ENCODE measurements at regions not wholly inside any gene's neighbourhood (a gene's known extent, or its start where the extent isn't known, plus 50 kb on each side); places are given as distances from the start of the nearest gene placed in this dataset.

DNA sequence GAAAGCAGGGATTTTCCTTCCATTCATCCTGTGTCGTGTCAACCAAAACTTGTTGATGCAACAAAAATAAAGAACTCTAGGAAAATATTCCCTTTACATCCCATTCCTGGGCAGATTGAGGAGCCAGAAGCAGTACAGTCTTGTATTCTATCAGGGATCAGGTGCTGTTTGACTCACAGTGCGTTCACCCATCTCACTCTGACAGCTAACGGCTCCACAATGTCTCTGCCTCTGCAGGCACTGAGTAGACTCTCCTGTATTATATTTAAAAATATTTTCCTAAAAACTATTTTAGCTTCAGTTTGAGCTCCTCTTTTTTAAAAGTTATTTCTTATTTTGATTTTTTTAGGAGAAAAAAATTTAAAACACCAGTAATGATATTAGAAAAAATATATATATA lies 600.6 kb upstream of the SALL3 start:
- no peak for DNase-seq (ENCODE audit: low read depth in 4 of 4, low spot score in 3 of 4)

DNA sequence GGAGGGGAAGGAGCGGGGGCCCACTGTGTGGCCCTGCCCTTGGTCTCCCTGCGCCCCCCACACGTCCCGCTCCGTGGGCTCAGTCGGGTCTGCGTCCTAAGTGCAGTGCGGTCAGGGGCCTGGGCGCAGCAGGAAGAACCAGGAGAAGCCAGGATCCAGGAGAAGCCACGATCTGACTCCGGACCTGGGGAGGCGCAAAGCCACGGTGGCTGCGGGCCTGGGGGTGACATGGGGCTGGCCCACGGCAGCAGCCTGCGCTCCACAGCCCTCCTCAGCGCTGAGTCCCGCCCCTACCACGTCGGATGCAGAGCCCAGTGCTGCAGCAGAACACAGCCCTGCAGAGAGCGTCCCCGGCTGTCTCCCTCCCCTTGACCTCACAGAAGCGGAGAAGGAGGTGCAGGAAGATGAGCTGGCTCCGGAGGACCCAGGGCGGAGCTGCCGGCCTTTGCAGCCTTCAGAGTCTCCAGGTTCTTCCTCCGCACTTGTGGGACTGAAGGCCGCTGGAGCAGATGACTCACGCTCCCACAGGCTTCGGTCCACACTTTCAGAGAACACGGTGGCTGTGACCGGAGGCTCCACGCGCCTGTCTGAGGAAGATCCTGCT lies 589.2 kb upstream of the SALL3 start:
- DNase-seq (ENCODE audit: low read depth in 4 of 4, low spot score in 3 of 4): no peak

DNA sequence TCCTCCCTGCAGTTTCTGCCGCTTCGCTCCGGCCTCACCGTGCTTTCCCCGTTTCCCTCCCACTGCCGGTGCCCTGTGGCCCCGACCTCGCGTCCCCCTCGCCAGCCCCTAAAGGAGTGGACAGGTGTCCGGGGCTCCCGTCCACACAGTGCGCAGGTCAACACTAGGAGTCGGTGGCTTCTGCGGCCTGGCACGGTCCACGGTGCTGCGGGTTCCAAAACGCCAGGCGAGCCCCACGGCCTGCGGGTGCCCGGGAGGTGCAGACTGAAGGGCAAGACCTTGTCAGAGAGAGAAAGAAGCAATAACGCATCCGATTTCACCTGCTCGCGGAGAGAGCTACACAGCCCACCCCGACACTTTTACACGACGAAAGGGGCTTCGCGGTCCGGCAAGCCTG lies 588.7 kb upstream of the SALL3 start:
- DNase-seq (ENCODE audit: low read depth in 4 of 4, low spot score in 3 of 4): no peak

DNA sequence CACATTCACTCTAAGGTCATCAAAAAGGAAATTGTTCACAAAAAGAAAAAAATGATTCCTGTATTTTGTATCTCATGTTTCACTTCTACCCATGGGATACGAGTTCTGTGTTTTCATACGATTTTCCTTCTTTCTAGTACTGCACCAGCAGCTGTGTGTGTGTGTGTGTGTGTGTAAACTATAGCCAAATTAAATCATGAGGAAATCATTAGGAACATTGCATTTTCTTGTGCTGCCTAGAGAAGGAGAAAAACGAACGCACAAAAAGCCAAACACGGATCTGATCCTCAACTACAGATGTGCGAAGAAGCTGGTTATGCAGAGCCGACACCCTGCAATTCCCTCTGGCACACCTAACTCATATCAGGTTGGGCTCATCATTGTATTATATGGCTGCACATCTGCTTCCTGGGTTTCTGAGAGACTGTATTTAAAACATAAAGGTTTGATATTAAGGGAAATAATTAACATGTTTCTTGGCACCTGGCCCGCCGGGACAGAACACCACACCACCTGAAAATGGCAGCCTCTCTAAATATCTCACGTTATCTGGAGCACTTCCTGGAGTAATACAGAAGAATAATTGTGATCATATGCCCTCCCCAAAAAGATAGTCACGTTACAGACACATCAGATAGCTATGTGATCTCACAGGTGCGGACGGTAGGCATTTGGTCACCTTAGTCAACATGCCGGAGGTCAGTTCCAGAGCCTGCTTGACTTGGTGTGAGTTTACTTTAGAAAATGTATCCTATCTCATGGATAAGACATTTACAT lies 586.3 kb upstream of the SALL3 start:
- no peak for DNase-seq (ENCODE audit: low read depth in 4 of 4, low spot score in 3 of 4)

DNA sequence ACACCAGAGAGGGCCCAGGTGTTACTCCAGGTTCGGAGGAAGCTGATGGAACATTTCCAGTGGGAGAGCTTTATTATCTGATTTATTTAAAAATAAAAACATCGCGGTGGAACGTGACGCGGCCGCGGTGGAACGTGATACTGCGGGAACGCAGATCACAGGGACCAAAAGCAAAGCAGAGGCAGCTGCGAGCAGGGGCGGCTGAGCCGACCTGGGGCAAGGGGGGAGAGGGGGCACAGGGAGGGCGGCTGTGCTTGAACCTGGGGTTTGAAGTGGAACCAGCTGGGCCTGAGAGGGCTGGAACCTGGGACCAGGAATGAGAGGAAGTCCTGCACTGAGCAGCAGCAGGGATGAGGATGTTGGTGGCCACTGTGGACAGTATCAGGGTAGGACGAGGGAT lies 583.5 kb upstream of the SALL3 start:
- no peak for DNase-seq (ENCODE audit: low read depth in 4 of 4, low spot score in 3 of 4)

DNA sequence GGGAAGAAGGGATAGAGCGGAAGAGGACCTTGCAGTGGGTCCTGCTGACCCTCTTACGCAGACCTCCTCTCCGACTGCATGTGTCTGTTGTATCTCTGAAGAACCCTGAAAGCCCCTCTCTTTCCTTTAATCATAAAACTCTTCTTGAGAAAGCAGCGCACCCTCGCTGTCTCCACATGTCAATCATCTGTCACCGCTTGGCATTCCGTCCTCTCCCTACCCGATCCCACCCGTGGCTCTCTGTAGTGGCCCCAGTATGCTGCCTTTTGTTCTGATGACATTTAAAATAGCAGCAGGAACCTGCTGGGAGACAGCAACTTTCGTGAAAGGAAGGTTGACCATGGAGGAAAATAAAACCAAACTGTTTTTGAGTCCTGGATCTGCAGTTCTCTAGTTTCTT lies 582.9 kb upstream of the SALL3 start:
- DNase-seq (ENCODE audit: low read depth in 4 of 4, low spot score in 3 of 4): no peak

DNA sequence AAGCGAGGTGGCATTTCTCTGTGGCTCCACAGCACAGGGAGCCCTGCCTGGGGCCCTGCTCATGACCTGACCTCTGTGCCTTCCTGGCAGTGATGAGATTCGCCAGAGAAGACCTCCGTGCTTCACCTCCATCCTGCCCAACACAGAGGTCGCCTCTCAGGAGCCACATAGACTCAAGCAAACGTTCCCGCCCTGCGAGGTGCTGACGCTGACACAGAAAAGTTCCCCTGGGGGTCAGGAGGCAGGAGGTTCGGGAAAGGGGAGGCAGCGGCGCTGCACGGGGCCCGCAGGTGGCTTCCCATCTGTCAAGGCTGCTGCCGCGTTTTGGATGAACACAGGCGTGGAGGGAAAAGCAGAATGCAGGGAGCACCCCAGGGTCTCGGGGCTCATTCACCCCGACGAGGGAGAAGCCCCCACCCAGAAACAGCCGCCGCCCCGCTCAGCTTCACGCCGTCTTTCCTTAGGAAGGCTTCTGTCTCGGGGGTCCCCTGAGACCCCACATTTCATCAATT lies 579.6 kb upstream of the SALL3 start:
- DNase-seq (ENCODE audit: low read depth in 4 of 4, low spot score in 3 of 4): no peak

DNA sequence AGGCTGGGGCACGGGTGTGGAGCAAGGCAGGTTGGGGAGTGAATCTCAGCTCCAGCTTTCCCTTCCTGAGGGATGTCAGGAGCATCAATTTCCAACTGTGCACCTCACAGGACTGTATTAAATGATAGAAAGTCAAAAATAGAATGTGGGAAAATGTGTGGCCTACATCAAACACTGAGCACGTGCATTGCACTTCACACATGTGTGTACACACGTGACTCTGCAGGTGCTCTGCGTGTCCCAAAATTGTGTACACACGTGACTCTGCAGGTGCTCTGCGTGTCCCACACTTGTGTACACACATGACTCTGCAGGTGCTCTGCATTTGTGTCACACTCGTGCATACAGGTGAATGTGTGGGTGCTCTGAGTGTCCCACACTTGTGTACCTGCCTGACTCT lies 577.2 kb upstream of the SALL3 start:
- DNase-seq (ENCODE audit: low read depth in 4 of 4, low spot score in 3 of 4): no peak

DNA sequence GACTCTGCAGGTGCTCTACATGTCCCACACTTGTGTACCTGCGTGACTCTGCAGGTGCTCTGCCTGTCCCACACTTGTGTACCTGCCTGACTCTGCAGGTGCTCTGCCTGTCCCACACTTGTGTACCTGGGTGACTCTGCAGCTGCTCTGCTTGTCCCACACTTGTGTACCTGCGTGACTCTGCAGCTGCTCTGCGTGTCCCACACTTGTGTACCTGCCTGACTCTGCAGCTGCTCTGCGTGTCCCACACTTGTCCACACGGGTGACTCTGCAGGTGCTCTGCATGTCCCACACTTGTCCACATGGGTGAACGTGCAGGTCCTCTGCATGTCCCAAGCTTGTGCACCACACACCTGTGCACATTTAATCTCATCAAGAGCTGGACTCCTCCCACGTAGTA lies 576.7 kb upstream of the SALL3 start:
- DNase-seq (ENCODE audit: low read depth in 4 of 4, low spot score in 3 of 4): no peak

DNA sequence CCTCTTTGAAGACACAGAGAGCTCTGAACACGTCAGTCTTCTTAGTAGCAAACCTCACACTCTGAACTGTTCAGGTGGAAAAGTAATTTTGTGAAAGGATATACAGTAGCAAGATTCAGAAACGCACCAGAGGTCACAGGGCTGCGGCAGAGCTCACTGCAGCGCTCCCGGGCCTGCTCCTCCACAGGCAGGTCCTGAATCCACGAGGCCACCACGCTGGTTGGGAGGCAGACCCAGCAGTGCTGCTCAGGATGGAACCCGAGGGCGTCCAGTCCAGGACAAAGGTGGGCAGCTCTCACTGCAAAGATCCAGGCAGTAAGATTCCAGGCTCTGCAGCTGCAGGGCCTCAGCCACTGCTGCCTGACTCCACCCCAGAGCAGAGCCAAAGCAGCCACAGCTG lies 576.2 kb upstream of the SALL3 start:
- DNase-seq (ENCODE audit: low read depth in 4 of 4, low spot score in 3 of 4): no peak

DNA sequence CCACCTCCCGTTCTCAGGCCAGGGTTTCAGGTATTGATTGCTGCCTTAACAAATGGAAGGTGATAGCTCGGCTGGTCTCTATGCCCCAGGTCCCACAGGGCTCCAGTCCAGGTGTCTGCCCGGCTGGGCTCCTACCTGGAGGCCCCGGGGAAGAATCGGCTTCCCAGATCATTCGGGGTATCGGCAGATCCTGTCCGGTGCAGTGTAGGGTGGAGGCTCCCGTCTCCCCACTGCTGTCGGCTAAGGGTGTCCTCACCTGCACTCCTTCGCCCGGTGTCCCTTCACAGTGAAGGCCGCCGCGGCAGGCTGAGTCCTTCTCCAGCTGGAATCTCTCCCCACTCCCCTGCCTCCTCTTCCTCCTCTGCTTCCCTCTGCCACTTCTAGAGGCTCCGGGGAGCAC lies 573.9 kb upstream of the SALL3 start:
- DNase-seq (ENCODE audit: low read depth in 4 of 4, low spot score in 3 of 4): no peak

DNA sequence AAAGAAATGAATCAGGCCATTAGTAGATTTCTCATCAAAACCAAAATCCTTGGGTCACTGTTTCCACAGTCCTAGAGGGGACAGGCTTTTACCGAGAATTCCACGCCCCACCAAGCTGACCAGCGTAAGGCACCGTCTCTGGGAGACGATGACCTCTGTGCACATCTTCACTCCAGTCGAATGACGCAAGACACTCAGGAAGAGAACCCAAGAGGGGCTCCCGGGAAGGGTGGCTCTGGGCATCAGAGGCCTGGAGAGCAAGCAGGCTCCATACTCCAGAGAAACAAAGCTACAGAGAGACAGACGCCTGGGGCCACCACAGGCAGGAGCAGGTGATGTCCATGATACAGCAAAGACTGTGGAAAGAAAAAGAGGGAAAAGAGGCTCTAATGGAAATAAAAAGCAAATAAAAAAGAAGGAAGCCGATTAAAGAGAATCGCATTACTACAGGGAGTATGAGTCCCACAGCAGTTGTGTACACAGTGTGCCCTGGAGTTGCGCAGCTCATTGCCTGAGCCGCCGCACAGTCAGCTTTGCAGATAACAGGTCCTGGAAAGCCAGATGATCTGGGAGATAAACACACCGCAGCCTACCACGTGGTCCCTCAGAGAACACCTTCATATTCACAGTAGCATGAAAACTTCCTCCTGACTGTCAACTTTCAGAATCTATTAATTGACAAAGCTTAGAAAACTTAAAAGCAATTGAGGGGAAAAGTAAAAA lies 572.7 kb upstream of the SALL3 start:
- no peak for DNase-seq (ENCODE audit: low read depth in 4 of 4, low spot score in 3 of 4)

DNA sequence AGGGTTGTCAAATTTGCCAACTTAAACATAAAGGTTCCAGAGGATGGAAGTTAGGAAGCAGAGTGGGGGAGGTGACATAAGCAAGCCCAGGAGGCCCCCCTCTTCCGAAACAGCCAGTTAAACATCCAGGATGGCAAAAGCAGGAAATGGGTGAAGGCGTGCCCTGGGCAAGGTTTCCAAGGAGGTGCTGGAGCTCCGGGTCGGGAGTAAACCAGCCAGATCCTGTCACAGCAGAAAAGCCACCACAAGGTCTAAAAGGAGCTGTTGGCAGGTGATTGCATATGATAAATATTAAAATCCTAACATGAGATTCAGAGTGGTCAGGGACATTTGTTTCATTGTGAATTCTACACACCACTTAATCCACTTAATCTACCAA lies 572.2 kb upstream of the SALL3 start:
- peak in 2 of 4 donors; percentile 25 to 39 for DNase-seq (ENCODE audit: low read depth in 4 of 4, low spot score in 3 of 4)

DNA sequence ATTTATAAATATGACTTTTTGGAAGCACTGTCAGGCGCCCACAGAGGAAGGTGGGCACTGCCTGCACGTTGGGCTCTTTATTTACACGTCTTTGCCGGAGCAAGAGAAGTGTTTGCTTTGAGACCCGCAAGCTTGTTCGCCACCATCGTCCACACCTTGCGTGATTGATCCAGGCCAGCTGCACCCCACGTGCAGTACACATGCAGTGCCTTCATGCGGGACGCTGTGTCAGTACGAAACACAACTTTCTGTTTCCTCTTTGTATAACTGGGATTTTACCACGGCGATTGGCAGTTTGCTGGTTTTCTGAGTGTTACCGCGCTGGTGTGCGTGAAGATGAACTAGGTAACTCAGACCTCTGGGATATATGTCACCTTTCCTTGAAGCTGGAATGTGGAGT lies 571.0 kb upstream of the SALL3 start:
- no peak for DNase-seq (ENCODE audit: low read depth in 4 of 4, low spot score in 3 of 4)

DNA sequence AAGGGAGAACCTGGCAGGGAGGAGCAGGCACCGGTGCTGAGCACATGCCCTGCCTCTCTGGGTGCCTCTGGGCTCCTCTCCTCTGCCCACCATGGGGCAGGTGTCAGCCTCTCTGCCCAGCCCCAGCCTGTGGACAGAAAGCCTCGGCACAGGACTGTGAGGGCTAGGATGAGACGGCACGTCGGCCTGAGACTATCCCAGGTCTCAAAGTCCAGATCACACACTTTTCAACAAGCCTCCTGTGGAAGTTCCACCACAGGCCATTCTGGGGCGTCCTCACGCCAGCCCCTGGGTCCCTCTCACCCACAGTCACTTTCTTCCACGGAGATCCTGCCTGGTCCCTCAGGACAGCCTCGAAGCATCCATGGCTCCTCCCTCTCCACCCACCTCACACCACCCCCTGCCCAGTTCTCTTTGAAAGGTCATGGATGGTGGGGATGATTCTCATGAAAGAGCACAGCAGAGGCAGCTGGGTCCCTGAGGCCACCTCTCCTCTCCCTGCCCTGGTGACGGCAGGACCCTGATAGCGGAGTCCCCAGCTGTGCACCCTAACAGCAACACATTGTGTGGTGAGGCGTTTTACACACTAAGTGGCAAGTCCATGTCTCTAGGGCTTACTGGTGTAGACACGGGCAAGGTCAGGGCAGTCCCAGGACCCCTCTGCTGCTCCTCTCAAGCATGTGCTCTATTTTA lies 569.4 kb upstream of the SALL3 start:
- no peak for DNase-seq (ENCODE audit: low read depth in 4 of 4, low spot score in 3 of 4)

DNA sequence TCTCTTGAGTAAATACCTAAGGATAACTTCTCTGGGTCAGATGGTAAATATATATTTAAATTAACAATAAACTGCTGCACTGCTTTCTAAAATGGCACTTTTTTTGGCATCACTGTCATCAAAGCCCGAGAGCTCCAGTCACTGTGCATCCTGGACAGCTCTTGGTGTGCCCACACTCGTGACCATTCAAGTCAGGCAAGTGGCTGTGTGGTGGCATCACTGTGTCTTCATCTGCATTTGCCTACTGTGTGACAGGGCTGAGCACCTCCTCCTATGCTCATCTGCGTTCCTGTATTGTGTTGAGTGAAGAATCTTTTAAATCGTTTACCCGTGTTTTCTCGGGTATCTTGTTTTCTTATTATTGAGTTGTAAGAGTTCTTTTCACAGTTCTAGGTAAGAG lies 568.1 kb upstream of the SALL3 start:
- no peak for DNase-seq (ENCODE audit: low read depth in 4 of 4, low spot score in 3 of 4)

DNA sequence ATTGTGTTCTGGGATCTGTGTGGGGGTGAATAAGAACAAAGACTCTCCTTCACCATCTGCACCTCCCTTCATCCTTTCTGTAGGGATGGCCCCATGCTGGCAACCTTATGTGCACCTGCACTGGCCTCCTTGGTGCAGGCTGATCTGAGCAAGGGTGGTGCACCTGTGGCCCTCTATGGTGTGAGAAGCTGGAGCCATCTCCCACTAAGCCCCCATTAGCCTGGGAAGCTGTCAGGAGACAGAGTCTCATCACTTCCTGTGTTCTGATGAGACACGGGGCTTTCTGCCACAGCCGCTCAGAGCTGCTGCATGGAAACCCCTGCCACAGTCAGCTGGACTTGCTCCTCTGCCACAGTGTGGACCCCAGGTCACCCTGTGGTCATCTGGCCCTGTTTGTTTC lies 565.3 kb upstream of the SALL3 start:
- DNase-seq (ENCODE audit: low read depth in 4 of 4, low spot score in 3 of 4): no peak

DNA sequence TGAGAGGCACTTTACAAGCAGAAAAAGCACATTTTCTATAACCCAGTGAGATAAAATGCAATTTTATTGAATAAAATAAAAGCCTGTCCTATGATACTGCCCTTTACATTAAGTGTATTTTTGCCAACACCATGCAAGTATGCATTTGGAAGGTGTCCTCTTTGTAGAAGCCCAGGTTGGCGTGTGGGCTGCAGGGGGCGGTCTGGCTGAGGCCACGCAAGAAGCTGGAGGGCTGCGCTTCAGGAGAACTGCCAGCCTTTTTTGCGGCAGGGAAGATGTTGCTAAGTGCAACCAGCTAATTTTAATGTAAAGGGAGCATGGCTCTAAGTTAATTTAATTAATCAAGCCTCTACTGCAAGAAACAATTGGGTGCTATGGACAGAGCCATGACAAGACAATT lies 562.8 kb upstream of the SALL3 start:
- DNase-seq (ENCODE audit: low read depth in 4 of 4, low spot score in 3 of 4): no peak

DNA sequence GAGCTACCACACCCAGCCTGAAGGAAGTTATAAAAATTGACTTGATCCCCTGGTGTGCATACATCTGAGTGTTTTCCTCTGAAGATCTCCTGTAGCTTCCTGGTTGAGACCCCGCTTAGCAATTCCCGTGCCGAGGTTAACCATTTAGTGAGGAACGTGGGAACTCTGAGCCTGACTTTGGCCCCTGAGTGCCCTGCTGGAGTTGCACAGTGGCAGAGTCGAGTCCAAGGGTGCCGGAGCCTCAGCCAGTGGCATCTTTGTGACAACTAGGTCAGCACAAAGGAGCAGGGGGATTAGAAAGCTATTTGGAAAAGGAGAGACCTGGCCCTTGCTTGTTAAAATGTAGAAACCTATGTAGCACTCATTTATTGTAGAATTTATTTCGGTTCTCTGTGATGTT lies 561.2 kb upstream of the SALL3 start:
- no peak for DNase-seq (ENCODE audit: low read depth in 4 of 4, low spot score in 3 of 4)

DNA sequence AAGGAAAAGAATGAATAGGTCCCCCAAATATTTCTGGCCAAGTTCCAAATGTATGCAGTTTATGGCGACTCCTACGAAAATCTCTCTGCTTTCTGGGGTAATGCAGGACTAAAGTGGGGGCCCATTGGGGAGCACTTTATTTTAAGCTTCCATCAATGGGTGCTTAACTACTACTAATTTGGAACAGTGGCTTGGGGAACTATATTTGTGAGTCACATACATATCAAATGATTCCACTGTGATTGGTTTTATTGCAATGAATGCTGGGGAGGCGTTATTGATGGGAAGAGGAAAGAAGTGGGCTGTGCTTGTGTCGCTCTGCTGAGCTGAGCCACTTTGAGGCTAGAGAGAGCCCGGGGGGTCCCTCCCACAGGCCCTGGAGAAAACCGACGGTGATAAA lies 560.4 kb upstream of the SALL3 start:
- no peak for DNase-seq (ENCODE audit: low read depth in 4 of 4, low spot score in 3 of 4)

DNA sequence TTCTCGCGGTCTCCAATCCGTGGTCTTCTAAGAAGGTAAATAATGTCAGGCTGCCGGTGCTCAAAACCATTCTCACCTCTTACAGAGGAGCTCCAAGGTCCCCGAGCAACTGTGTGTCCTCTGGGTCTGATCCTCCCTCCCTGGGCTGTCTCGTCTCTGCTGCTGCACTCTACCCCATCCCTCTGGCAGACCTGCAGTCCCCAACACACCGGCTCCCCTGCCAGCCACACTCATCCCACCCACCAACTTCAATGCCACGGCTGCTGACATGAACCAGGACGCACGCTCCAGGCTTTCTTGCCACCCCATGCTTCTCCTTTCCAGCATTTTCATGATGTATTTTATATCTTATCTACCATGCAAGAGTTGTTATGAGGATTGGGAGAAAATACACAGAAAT lies 559.5 kb upstream of the SALL3 start:
- no peak for DNase-seq (ENCODE audit: low read depth in 4 of 4, low spot score in 3 of 4)
